Activated B cell treated with CpG ODN at 0.5 μM for 24 hours (primary cell): ENCODE measurements at regions not wholly inside any gene's neighbourhood (a gene's known extent, or its start where the extent isn't known, plus 50 kb on each side); places are given as distances from the start of the nearest gene placed in this dataset.

Source experiments
- ATAC-seq: fragments of 200-7000 bp; cut with Tn5 transposase; one replicate; pipeline ENCODE4 v1.10.0; 2021; ENCODE audit warnings: low read depth, mild to moderate bottlenecking, moderate library complexity
- CTCF ChIA-PET: fragments of 350-600 bp; sonication (Branson Sonifier 250); formaldehyde crosslinking; loops from one replicate; lab custom pipeline; 2021; ENCODE audit warnings: antibody characterized with exemption; lab: Charles Lee
- POLR2A ChIA-PET: fragments of 350-600 bp; sonication (Branson Sonifier 250); formaldehyde crosslinking; loops from one replicate; lab custom pipeline; 2021; ENCODE audit warnings: antibody characterized with exemption; lab: Charles Lee
- DNase-seq: peaks from one replicate; pipeline ENCODE4 v3.0.0; 2022
- H3K27ac Mint-ChIP-seq: one replicate; pipeline ENCODE4 v1.8.0; 2020; ENCODE audit warnings: mixed read lengths
- H3K27me3 Mint-ChIP-seq: one replicate; pipeline ENCODE4 v1.8.0; 2021; ENCODE audit warnings: mixed read lengths
- H3K36me3 Mint-ChIP-seq: one replicate; pipeline ENCODE4 v1.8.0; 2021; ENCODE audit warnings: low read depth, mixed read lengths
- H3K4me1 Mint-ChIP-seq: one replicate; pipeline ENCODE4 v1.8.0; 2021; ENCODE audit warnings: mixed read lengths
- H3K4me3 Mint-ChIP-seq: one replicate; pipeline ENCODE4 v1.8.0; 2020; ENCODE audit warnings: mild to moderate bottlenecking, mixed read lengths
- H3K9me3 Mint-ChIP-seq: one replicate; pipeline ENCODE4 v1.8.0; 2020; ENCODE audit warnings: mixed read lengths
- intact Hi-C: fragments of 100-400 bp; cut with micrococcal nuclease; formaldehyde crosslinking; loops from one replicate; pipeline ENCODE4 v1.15.1; 2024
- TF ChIP-seq, protein P1 (sequence below): fragments of 200-600 bp; IDR thresholded peaks from one replicate; pipeline ENCODE4 v1.8.0; 2022; ENCODE audit warnings: antibody characterized with exemption, mild to moderate bottlenecking

DNA sequence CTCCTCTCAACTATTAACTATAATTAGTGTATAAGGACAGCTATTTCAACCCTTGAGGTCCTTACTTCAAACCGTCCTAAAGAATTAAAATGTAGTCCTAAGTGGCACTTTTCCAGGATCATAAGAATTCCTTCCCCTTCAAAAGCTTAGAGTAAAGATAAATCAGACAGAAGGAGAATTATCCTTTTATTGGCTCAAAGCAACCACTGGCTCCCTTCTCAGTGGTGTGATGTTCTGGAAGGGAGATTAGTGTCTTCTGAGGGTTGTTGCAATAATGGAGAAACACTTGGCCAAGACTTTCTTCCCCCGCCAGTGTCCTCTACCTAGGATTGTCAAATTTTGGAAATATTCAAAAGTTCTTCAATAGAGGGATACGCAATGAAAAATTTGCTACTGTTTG, 89.1 kb upstream of the PLEKHG1 start:
- no peaks in the 10 kb centered on the region for H3K9me3 Mint-ChIP-seq
- H3K36me3 Mint-ChIP-seq, result no peaks in the 10 kb centered on the region
- intact Hi-C loops, result no loop called here
- no peaks in the 10 kb centered on the region for H3K4me1 Mint-ChIP-seq
- ATAC-seq (no peak), DNase-seq (no peak)
- TF ChIP-seq, protein P1, sequence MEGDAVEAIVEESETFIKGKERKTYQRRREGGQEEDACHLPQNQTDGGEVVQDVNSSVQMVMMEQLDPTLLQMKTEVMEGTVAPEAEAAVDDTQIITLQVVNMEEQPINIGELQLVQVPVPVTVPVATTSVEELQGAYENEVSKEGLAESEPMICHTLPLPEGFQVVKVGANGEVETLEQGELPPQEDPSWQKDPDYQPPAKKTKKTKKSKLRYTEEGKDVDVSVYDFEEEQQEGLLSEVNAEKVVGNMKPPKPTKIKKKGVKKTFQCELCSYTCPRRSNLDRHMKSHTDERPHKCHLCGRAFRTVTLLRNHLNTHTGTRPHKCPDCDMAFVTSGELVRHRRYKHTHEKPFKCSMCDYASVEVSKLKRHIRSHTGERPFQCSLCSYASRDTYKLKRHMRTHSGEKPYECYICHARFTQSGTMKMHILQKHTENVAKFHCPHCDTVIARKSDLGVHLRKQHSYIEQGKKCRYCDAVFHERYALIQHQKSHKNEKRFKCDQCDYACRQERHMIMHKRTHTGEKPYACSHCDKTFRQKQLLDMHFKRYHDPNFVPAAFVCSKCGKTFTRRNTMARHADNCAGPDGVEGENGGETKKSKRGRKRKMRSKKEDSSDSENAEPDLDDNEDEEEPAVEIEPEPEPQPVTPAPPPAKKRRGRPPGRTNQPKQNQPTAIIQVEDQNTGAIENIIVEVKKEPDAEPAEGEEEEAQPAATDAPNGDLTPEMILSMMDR, result no peak
- no peak overlapping the region for H3K4me3 Mint-ChIP-seq
- H3K27ac Mint-ChIP-seq, result no peak overlapping the region
- peaks cover 2% of the 10 kb centered on the region for H3K27me3 Mint-ChIP-seq
- CTCF ChIA-PET, result no interaction called here
- POLR2A ChIA-PET, result no interaction called here

DNA sequence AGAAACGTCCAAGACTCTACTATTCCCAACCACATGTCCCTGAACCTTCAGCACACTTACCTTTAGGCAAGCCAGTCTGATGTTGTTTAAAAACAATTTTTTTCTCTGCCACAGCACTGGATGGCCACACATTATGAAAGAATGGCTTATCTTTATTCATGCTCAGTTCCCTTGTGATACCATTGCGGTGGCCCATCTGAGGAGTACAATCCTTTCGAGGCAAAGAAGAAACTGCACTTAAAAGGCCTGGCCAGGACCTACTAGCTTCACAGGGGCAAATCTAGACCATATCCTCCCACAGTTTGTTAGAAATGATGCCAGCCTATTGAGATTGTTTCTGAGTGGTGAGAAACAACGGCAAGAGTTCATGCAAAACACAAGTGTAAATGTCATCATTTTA, 88.4 kb upstream of the PLEKHG1 start:
- ChIA-PET POLR2A (no interaction called here), CTCF (no interaction called here)
- H3K9me3 Mint-ChIP-seq, result no peaks in the 10 kb centered on the region
- TF ChIP-seq, protein P1, result no peak
- intact Hi-C loops, result no loop called here
- H3K27me3 Mint-ChIP-seq, result no peaks in the 10 kb centered on the region
- no peak for ATAC-seq
- DNase-seq, result no peak
- H3K4me1 Mint-ChIP-seq, result no peaks in the 10 kb centered on the region
- H3K27ac Mint-ChIP-seq, result no peak overlapping the region
- H3K4me3 Mint-ChIP-seq, result no peak overlapping the region
- H3K36me3 Mint-ChIP-seq, result no peaks in the 10 kb centered on the region

DNA sequence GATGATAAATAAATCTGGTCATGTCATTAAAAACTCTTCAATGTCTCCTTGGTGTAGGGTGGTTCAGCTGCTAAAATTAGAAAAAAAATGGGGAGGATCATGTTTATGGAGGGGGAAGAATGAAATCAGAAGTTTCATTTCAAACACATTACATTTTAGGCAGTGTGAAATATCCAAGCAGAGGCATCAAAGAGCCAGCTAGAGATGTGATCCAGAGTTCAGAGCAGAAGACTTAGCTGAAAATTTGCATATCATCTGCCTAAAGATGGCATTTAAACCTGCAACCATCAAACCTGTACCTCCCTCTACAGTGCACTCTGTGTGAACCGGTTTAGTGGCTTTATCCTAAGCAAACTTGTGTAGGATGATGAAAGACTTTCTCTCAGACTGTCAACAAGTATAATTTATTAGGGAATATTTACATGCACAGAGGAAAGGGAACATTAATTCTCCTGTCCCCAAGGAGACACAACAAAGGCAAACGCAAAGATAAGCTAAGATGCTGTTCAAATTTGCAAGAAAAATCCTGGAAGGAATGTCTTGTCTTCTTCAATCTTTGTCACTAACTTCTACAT, 84.8 kb upstream of the PLEKHG1 start:
- TF ChIP-seq, protein P1, result no peak
- ChIA-PET POLR2A (no interaction called here), CTCF (no interaction called here)
- no peak overlapping the region for H3K4me3 Mint-ChIP-seq
- no peaks in the 10 kb centered on the region for H3K4me1 Mint-ChIP-seq
- intact Hi-C loops, result no loop called here
- no peak overlapping the region for H3K27ac Mint-ChIP-seq
- no peaks in the 10 kb centered on the region for H3K27me3 Mint-ChIP-seq
- ATAC-seq (no peak), DNase-seq (no peak)
- no peaks in the 10 kb centered on the region for H3K36me3 Mint-ChIP-seq
- H3K9me3 Mint-ChIP-seq, result no peaks in the 10 kb centered on the region

DNA sequence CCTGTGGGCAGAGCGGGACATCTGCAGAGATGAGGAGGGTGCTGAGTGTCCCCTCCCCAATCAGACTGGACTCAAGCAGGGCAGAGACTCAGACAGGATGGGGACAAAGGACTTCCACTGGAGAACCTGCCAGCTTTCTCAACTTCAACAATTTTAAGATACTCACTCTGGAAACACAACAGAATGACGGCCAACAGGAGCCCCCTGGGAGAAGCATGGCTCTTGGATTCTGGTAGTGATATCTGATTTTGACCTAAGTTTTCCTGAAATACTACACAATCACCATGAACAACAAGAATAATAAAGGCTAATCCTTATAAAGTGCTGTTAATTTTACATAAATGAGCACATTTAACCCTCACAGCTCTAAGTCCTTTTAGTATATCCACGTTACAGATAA, 83.5 kb upstream of the PLEKHG1 start:
- POLR2A ChIA-PET, result no interaction called here
- Mint-ChIP-seq H3K9me3 (no peaks in the 10 kb centered on the region), H3K4me3 (no peak overlapping the region), H3K36me3 (no peaks in the 10 kb centered on the region), H3K27me3 (no peaks in the 10 kb centered on the region), H3K27ac (no peak overlapping the region), H3K4me1 (no peaks in the 10 kb centered on the region)
- TF ChIP-seq, protein P1, result no peak
- ATAC-seq (no peak), DNase-seq (no peak)
- intact Hi-C loops, result no loop called here
- CTCF ChIA-PET, result no interaction called here

DNA sequence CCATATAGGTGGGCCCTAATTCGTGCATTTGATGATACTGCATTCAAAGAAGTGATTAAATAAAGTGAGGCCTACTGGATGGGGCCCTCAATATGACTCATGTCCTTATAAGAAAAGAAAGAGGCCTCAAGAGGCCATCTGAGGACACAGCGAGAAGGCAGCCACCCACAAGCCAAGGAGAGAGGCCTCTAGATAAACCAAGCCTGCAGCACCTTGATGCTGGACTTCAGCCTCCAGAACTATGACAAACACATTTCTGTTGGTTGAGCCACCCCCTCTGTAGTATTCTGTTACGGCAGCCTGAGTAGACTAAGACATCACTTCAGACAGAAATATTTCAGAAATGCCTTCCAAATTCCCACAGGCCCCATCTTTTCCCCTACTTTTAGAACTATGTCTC, 82.5 kb upstream of the PLEKHG1 start:
- no peak overlapping the region for H3K4me3 Mint-ChIP-seq
- DNase-seq (no peak), ATAC-seq (no peak)
- no peaks in the 10 kb centered on the region for H3K4me1 Mint-ChIP-seq
- no peak overlapping the region for H3K27ac Mint-ChIP-seq
- H3K9me3 Mint-ChIP-seq, result no peaks in the 10 kb centered on the region
- H3K27me3 Mint-ChIP-seq, result no peaks in the 10 kb centered on the region
- ChIA-PET POLR2A (no interaction called here), CTCF (no interaction called here)
- TF ChIP-seq, protein P1, result no peak
- intact Hi-C loops, result no loop called here
- no peaks in the 10 kb centered on the region for H3K36me3 Mint-ChIP-seq
